NCI-H2029 (cell line): ENCODE measurements at regions not wholly inside any gene's neighbourhood (a gene's known extent, or its start where the extent isn't known, plus 50 kb on each side); places are given as distances from the start of the nearest gene placed in this dataset.
A peak's percentile ranks its signal among the peaks of the same experiment; 100 is the strongest.

Source experiments
- DNase-seq: peaks from one replicate; lab custom pipeline; 2025; lab: John Stamatoyannopoulos, UW

DNA sequence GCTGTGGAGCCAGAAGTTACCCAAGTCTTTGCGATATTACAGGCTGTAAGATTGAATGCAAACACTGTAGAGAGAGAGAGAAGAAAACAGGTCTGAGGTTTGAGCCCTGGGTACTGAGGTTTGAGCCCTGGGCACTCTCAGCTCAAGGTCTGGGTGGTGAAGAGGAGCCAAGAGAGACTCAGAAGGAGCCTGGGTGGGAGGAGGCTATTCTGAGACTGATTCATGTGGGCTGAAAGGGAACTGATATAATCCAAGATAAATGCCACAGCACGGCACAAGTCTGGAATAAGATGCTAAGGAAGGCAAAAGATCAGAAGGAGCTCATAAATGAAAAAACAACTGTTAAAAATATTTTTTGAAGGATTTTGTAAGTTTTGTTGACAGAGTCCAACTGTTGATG, 407.6 kb upstream of the HS6ST1 start:
- DNase-seq = no peak

DNA sequence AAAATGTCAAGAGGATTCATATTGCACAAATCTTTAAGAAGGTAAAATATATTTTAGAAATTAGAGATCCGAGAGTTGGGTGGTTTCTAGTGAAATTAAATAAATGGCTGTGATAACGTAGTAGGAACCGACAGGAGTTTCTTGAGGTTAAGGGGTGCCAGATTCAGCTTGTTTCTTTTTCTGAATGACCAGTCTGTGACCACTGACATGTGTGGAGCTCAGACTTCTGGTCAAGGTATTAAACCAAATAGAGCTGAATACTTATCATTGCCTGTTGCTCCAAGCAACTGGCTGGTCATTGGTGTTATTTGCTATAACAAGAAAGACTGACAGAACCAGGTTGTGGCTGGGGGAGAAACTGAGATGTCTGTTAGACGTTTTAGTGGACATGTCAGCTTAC, 408.2 kb upstream of the HS6ST1 start:
- no peak for DNase-seq

DNA sequence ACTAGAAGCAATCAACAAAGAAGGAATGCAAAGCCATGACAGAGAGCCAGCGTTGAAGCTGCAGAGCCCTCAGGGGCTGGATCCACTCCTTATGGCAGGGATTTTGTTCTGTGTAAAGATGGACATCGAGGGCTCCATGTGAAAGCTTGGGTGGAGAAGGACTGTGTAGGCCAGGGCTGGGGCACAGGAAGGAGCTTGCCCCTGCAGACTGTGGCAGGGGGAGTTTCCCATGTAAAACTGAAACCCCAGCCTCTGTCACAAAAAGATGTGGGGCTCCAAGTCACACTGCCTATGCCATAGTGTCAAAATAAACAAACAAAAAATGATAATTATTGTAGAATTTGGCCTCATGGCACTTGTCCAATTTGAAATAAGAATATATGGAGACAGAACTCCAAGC, 408.7 kb upstream of the HS6ST1 start:
- DNase-seq = no peak

DNA sequence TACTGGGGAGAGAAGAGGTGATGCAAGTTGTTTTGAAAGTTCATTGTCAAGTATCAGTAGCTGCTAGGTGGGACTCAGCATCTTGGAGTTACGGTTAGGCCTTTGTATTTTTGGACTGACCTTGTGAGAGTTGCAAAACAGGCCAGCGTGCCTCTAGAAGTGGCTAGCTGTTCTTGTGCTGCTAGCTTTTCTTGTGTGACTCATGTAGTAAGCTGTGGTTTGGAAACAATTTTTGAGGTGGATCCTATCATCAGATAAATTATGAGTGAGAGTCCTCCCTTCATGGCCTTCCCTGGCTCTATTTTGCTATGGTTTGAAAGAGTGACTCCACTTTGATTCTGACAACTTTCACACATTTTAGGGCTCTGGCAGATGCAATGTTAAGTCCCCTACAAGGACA, 409.2 kb upstream of the HS6ST1 start:
- DNase-seq = no peak

DNA sequence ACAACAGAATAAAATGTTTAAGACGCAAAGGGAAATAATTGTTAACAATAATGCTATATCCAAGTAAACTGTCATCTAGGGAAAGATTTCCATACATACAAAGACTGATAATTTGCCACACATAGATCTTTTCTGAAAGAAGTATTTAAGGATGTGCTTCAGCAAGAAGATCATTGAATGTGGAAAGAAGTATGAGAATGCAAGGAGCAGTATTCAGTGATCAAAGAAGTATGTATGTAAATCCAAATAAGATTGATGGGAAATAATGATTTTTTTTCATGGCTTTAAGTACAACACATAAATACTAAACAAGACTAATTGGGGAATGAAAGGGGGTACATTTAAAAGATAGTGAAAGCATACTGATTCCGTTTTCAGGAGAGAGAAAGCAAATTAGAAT, 410.4 kb upstream of the HS6ST1 start:
- DNase-seq = no peak

DNA sequence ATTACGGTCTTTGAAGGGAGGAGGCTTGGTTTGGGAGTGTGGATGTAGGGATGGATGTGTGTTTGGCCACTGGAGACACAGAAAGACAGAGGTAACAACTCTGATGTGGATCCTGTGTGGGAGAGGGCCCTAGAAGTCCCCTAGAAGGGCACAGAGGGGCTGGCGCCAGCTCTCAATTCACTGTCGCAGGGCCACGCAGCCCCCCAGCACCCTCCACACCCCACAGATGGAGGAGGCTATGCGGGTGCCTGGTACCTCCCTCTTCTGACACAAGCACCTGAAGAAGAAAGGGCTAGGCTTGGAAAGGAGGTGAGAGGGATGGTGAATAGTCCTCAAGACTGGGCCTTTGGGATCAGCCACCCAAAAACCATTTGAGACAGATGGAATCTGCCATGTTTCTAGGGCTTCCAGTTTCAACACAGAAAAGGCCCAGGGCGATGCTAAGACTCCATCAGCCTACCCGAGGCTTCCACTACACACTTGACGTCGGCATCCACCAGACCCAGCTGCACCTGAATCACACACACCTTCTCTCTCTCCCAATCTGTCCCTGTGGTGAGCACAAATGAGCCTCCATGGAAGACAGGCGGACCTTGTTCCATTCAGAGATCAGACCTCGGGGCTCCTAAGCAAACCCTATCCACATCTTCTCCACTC, 413.5 kb upstream of the HS6ST1 start:
- no peak for DNase-seq

DNA sequence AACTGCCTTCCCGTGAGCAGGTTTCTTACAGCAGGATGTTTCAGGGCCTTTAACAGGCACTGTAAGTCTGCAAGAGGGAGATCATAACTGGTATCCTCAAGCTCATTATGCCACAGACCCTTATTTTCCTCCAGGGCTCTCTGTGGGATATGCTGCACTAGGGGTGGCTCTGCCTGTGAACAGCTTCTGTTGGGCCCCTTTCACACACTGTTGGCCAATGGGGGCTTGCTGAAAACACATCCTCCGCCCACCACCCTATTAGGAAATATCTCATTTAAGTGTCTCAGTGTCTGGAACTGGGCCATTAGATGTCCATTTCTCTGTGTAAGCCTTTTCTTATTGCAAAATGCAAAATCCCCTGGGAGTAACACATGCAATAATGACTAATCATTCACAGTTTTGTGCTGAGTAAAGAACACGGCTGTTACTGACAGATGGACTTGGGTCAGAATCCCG, 414.3 kb upstream of the HS6ST1 start:
- no peak for DNase-seq

DNA sequence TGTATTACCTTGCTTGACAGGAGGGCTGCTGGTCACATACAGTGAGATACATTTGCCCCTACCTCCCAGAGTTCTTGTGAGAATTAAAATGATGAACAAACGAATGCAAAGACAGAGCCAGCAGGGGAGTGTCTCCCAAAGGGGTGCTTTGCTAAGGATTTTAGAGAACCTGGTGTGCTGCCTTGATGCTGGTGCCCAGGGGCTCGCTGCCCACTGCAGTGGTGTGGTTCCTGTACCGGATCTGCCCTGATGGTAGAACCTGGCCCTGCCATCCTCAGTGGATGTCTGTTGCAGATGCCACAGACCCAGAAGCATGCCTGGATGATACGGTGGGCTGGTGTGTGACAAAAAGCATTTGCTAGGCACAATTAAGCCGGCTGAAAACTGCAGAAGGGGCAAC, 414.8 kb upstream of the HS6ST1 start:
- no peak for DNase-seq

DNA sequence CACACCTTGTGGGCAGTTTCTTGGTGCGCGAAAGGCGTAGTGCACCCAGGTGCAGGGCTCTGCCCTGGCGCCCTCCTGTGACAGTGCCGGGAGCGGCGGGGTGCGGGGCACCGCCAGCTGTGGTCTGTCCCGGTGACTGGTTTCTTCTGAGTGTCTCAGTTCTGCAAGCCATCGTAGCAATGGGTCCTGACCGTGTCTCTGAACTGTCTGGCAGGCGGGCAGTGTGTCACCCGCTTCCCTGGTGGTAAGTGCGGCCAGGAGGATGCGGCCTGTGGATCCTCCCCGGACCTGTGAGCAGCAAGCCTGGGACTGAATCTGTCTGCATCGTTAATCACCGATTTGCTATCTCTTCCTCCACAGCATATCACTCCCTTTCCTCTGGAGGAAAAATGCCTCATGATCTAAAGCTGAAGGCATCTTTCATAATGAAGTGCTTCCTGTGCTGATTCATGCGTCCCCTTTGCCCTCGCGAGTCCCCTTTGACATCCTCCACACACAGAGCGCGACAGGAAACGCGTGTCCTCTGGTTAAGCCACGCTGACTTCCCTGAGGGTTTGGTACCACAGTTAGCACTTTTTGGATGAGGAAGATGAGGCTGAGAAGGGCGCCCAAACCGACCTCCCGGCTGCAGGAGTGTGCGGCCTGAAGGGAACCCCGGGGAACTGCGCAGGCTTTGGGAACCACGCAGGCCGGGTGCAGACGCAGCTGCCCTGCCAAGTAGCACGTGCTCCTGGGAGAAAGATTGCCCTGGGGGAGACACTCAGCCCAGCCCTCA, 416.0 kb upstream of the HS6ST1 start:
- no peak for DNase-seq

DNA sequence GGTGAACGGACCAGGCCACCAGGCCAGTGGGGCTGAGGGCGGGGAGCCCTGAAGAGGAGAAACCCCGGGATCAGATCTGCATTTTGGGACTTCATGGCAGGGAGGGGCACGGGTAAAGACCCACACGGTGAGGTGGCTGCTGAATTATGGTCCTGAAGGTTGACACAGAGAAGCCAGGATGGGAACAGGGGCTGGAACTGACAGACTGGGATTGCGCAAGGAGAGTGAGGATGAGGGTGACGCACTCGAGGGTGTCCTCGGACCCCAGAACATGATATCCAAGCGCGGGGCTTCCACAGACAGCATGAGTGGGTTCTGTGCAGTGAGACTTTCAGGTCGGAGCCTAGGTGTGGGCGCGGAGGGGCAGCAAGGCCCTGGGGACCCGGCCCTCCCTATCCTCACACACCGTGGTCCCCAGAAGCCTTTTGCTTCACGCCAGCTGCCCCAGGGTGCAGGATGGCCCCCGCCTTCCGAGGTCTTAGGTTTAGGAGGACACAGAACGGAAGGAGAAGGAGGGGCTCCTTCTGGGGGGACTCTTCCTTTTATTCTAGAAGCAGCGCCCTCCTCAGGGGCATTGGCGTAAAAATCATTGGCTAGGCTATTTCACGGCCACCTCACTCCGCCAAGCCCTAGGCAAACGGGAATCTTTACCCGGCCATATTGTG, 416.8 kb upstream of the HS6ST1 start:
- DNase-seq = no peak

DNA sequence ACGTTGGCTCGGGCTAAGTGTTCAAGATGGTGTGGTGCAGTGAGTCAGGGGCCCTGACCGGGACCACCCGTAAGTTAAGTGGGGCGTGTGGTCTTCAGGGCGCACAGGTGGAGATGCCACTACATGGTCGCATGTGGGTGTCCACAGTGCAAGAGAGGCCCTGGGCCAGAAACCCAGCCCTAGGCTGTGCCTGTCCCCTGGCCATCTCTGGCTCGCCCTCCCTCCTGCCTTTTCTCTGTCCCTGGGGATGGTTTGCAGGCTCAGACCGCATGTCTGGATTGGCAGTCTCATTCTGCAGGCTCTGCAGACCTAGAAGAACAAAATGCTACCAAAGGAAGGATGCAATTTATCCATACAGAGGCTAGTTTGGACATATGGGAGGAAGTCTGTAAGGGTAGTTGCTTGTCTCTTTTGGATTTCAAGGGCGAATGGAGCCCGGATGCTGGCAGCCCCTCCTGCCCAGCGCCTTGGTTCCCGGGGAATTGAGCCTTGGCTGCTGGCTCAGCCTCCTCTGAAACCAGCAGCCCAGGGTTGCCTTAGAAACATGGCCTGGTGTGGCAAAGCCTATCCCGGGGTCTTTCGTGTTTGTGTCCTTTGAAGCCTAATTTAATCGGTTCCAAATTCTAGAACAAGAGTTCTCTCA, 417.5 kb upstream of the HS6ST1 start:
- DNase-seq = no peak

DNA sequence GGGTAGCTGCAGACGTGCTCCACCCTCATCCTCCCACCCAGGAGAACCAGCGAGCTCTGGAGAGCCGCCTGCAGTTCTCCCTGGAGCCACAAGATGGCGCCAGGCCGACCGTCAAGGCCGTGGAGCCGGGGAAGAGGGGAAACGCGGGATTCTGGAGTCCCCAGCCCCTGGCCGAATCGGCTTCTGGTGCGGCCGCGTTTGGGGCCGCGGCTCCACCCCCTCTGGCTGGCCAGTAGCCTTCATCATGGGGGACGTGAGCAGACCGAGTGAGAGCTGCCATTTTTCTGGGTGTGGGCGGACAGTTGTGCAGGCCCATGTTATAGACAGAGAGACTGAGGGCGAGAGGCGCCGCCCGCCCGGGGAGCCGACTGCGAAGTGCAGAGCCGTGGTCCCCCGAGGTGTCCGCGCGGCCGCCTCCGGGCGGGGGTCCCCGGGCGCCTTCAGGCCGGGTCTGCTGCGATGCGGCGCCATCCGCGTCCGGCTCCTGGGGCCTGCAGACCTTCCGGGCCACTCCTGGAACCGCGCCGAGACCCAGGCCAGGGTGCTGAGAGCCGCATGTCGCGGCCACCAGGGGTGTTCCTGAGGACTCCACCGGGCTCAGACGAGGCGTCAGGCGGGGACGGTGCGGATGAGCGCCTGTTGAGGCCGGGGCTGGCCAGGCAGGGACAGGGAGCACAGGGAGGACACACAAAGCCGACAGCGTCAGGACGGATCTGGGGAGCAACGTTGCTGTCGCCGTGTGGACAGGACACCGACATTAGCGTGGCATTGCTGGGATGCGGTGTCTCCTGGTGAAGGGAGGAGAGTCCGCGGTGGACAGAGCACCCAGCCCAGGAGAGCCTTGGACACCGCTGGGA, 418.2 kb upstream of the HS6ST1 start:
- peak; percentile 59 for DNase-seq

DNA sequence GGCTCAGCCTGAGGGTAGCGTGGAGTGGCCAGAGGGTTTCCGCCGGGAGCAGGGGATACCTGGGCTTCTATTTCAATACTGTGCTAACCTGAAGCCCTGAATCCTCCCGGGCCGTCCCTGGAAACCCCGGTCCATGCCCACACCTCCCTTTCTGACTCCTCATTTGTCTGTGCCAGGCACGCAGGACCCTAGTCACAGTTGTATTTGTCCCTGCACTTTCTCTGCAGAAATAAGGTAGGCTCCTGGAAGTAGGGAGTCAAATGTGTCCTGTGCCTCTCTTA, 418.8 kb upstream of the HS6ST1 start:
- DNase-seq = no peak

DNA sequence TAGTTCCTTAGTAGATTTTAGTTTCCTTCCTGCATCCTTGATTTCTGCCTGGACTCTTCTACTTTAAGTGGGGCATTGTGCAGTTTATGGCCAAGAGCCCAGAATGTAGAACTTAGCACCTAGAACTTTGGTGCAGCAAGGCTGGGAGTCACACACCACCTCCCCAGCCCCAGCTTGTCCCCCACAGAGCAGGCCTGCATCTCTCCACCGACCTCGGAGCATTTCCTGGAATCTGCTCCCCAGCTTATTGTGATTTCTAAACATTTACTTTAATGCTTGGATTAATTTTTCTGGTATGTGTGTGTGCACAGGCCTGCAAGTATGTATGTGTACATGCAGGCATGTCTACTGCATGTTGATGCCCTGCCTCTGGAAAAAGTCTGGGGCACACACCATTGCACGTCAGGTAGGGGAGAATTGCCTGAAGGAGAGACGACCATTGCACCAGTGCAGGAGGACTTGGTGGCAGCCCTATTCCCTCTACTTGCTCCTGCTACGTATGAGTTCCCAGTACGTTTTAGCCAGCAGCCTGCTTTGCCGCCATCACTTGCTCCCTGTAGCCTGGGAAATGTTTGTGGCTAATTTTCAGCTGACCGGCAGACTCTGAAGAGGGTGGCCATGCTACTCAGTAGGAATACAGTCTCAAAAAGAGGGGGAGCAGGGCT, 419.9 kb upstream of the HS6ST1 start:
- DNase-seq = no peak

DNA sequence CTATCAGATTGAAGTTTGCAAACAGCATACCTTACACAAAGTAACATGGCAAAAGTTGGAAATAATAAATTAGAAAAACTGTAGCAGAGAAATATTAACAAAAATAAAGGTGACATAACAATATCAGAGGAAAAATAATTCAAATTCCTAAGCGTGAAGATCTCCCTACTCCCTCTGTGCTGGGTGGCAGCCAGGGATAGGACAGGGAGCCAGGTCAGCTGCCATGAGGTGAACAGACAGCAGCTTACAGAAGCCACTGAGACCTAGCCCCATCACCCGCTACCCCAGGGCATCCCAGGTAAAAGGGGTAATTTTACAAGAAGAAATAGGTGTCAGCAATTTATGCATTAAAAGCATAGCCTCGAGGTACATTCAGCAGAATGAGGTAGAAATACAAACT, 423.8 kb upstream of the HS6ST1 start:
- DNase-seq = no peak

DNA sequence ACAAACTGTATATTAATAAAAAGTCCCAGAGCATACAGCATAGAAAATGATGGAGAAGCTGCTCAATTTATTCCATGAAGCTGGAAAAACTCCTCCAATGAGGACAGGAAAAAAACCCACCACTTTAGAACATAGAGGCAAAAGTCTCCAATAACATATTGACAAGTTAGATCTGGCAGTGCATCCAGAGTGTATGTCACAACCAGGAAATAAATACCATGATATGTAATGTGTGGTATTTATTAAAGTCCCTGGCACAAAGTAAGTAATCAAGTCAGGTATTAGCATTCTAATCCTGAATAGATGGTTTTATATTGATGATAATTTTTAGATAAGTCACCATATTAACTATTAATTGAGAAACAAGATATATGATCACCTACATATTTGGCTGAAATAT, 427.3 kb upstream of the HS6ST1 start:
- no peak for DNase-seq

DNA sequence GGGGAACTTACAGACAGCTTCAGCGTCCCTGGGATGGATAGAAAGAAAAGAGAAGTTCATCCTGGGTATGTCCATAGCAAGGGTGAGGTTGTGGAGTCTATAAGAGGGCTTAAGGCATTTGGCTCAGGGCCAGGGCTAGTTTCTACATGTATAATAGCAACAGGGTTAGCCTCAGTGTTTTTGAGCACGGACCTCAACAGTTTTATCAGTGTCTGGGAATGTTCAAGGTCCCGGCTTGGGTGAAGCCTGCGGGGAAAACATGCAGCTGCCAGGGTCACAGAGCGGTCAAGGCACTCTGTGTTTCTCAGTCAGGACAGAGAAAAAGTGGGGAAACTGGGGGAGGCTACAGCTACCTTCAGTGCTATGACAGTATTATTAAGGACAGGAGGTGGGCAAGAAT, 427.7 kb upstream of the HS6ST1 start:
- no peak for DNase-seq

DNA sequence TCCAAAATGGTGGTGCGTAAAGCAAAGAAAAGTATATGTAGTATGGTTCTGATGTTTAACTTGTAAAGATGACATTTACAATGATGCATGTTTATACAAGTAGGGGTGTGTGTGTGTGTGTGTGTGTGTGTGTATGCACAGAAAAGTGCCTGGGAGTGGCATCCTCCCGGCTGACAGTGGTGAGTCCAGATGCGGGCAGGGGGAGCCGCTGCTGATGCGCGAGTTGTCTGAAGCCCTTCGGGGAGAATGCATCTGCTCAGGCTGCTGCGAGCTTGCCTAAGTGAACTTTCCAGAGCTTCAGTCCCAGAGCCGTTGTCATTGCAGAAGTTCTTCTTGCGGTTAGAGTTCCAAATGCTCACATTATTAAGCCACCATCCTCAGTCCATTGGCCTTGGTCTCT, 429.7 kb upstream of the HS6ST1 start:
- no peak for DNase-seq

DNA sequence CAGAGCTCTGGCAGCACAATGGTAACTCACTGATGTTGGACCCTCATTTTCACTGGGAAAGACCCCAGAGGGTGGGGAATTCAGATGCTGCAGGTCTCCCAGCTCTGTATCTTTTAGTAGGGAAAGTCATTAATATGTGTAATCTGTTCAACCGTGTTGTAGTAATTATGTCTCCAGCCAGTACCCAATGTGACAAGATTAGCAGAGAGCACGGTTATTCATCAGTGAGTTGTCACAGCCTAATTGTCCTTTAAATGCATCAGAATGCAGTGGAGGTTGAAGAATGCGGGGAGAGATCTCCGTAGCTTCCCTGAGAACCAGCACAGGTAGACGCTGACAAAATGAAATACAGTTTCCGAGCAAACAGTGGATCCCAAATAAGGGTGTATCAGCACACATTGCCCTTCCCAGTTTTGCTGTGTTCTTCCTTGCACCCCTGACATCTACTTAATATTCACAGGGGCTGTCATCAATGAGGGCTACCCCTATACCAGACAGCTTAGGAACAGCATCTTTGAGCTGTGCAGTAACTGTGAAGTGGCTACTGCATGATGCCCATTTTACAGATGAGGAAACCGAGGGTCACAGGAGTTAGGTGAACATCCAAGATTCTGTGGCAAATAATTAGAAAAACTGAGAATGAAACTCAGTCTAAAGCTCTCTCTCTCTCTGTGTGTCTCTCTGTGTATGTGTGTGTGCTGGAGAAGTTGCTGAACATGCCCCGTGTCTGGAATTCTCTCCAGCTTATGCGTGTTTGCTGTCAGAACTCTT, 430.4 kb upstream of the HS6ST1 start:
- DNase-seq = no peak

DNA sequence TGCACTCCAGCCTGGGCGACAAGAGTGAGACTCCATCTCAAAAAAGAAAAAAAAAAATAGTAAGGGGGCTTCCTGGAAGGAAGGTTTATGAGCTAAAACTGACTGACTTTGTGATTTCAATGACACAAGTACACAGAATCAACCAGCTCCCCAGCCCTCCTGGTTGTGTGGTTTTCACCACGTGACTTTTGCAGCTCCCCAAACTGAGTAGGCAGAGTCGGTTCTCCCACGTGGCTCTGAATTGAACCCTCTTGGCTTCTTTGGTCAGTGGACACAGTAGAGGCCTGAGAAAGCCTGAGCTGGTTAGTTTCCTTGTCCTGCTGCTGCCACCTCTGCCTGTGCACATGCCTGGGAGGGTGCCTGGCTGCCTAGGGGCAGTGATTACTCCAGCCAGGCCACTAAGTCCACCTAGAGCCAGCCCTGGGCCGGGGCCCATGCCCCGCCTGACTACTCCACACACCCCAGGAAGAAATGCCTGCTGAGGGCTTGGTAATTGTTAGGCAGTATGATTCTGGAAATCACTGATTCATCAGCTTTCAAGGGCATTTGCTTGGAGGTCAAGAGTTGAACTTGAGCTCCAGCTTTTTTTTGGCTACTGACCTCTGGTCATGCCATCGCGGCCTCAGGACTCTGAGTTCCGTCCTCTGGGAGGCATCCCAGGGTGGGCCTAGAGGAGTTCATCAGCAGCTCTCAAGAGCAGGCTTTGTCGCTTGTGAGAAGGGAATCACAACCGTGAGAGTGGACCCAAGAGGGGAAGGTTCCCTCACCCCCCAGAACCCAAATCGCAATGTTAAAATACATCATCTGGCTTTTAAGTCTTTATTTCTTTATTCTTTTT, 431.9 kb upstream of the HS6ST1 start:
- no peak for DNase-seq
